ENCODE measurements at regions not wholly inside any gene's neighbourhood (a gene's known extent, or its start where the extent isn't known, plus 50 kb on each side); places are given as distances from the start of the nearest gene placed in this dataset.

GRCh38 chr2:3024401-3024935, 353.1 kb downstream of the EIPR1 start:
- TF ChIP-seq CTCF (IDR thresholded peaks at IDR 0.05; ENCODE audit: insufficient read depth, missing control alignments) = no peak
- FAIRE-seq (no peak), DNase-seq (ENCODE audit: insufficient read length, low spot score) (no peak)

GRCh38 chr2:3023531-3023930, 354.1 kb downstream of the EIPR1 start:
- DNase-seq (ENCODE audit: insufficient read length, low spot score) (no peak), FAIRE-seq (no peak)
- no peak for TF ChIP-seq CTCF (IDR thresholded peaks at IDR 0.05; ENCODE audit: insufficient read depth, missing control alignments)

- FAIRE-seq = no peak
Observed at GRCh38 chr2:3022841-3023372, 354.7 kb downstream of the EIPR1 start.

GRCh38 chr2:3021720-3022119, 355.9 kb downstream of the EIPR1 start:
- DNase-seq (ENCODE audit: insufficient read length, low spot score) (no peak), FAIRE-seq (no peak)
- TF ChIP-seq CTCF (IDR thresholded peaks at IDR 0.05; ENCODE audit: insufficient read depth, missing control alignments) = no peak

More at GRCh38 chr2:3022841-3023372, 354.7 kb downstream of the EIPR1 start:
- no peak for TF ChIP-seq CTCF (IDR thresholded peaks at IDR 0.05; ENCODE audit: insufficient read depth, missing control alignments)
- no peak for DNase-seq (ENCODE audit: insufficient read length, low spot score)

GRCh38 chr2:3010001-3010400, 367.6 kb downstream of the EIPR1 start:
- FAIRE-seq (no peak), DNase-seq (ENCODE audit: insufficient read length, low spot score) (no peak)
- no peak for TF ChIP-seq CTCF (IDR thresholded peaks at IDR 0.05; ENCODE audit: insufficient read depth, missing control alignments)

GRCh38 chr2:3009483-3009882, 368.1 kb downstream of the EIPR1 start:
- no peak for TF ChIP-seq CTCF (IDR thresholded peaks at IDR 0.05; ENCODE audit: insufficient read depth, missing control alignments)
- DNase-seq (ENCODE audit: insufficient read length, low spot score) (no peak), FAIRE-seq (no peak)

- DNase-seq (ENCODE audit: insufficient read length, low spot score) (no peak), FAIRE-seq (no peak)
- TF ChIP-seq CTCF (IDR thresholded peaks at IDR 0.05; ENCODE audit: insufficient read depth, missing control alignments) = no peak
Observed at GRCh38 chr2:3009005-3009404, 368.6 kb downstream of the EIPR1 start.

All from D721Med (cell line).